C4-2B (cell line): ENCODE measurements at regions not wholly inside any gene's neighbourhood (a gene's known extent, or its start where the extent isn't known, plus 50 kb on each side); places are given as distances from the start of the nearest gene placed in this dataset.

Source experiments
- ZFX ChIP-seq: fragments of 450-650 bp; IDR thresholded peaks from 2 replicates; pipeline ENCODE4 v1.6.1; 2017
- TF ChIP-seq, protein P1 (sequence below): fragments of 450-650 bp; conservative IDR thresholded peaks from 2 replicates; pipeline ENCODE4 v1.5.1; 2017; ENCODE audit warnings: mild to moderate bottlenecking

DNA sequence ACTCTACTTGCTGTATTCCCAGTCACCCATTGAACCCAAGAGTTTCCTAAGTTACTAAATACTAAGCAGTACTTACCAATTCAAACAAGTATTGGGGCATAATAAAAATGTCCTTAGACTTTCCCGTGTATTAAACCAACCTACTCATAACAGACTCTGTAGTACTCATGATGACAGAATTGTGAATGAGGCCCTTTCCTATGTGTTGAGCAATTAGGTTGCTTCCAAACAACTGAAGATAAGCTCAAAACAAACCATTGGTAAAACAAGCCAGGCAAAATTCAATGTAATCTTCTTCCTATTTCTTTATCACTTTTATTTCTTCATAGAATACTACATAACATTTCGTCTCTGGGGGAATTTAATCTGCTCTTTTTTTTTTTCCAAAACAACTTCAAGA lies 106.5 kb upstream of the ANK3 start:
- TF ChIP-seq, protein P1, sequence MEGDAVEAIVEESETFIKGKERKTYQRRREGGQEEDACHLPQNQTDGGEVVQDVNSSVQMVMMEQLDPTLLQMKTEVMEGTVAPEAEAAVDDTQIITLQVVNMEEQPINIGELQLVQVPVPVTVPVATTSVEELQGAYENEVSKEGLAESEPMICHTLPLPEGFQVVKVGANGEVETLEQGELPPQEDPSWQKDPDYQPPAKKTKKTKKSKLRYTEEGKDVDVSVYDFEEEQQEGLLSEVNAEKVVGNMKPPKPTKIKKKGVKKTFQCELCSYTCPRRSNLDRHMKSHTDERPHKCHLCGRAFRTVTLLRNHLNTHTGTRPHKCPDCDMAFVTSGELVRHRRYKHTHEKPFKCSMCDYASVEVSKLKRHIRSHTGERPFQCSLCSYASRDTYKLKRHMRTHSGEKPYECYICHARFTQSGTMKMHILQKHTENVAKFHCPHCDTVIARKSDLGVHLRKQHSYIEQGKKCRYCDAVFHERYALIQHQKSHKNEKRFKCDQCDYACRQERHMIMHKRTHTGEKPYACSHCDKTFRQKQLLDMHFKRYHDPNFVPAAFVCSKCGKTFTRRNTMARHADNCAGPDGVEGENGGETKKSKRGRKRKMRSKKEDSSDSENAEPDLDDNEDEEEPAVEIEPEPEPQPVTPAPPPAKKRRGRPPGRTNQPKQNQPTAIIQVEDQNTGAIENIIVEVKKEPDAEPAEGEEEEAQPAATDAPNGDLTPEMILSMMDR: no peak
- no peak for TF ChIP-seq ZFX
